ENCODE measurements at regions not wholly inside any gene's neighbourhood (a gene's known extent, or its start where the extent isn't known, plus 50 kb on each side); places are given as distances from the start of the nearest gene placed in this dataset.

DNA sequence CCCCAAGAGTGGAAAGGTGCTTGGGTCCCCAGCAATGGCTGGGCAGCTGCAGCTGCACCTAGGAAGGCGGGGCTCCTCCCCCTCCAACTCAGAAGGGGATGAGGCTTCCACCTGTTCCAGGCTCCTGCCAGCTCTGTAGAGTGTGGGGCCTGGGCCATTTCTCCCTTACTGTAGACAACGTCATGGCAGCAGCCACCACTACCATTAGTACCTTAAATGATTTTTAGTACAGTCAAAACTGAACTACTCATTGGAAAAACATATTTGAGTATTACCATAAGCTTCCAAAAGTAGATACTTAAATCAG lies 1274.2 kb upstream of the GBE1 start:
- H3K4me3 Mint-ChIP-seq = no peak overlapping the region
- no peak overlapping the region for H3K27ac Mint-ChIP-seq
- no peaks in the 10 kb centered on the region for H3K4me1 Mint-ChIP-seq
- no peaks in the 10 kb centered on the region for H3K9me3 Mint-ChIP-seq
- DNase-seq = no peak
- H3K27me3 Mint-ChIP-seq = no peaks in the 10 kb centered on the region
- no peaks in the 10 kb centered on the region for H3K36me3 Mint-ChIP-seq (ENCODE audit: low read depth)
- intact Hi-C loops (cut with micrococcal nuclease) = no loop called here

DNA sequence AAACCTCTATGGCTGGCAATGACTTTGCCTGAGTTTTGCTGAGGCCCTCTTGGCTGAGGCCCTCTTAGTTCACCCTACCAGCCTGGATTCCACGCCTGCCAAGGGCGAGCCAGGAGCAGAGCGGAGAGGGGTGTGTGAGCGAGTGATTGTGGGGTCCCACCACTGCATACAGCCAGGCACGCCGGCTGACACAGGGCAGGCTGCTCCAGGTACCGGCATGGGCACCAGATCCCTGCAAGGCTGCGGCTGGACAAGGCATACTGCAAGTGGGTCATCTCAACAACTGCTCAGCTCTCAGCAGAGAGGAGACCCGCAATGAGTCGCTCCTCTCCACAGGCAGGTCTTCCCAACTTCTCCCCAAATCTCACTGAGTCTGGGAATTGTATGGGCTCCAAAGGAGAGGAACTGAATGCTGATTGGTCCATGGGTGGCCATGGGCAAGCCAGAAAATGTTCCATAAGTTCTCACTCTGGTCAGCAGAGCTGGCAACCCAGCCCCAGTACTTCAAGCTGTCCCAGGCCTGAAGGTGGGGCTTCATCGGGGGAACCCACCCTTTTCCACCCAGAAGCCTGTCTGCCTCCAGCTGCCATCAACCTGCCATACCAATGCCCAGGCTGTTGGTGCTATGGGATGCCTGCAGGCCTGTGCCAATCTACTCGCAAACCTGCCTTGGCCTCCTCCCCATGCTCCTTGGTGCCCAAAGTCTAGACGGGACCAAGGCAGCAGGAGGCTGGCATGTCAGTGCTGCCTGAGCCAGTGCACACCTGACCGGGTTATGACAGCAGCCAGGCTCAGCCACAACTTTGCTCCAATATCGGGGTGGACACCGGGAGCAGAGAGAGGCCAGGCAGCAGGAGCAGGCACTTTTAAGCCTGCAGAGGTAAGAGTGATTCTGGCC lies 1273.6 kb upstream of the GBE1 start:
- no peaks in the 10 kb centered on the region for H3K9me3 Mint-ChIP-seq

DNA sequence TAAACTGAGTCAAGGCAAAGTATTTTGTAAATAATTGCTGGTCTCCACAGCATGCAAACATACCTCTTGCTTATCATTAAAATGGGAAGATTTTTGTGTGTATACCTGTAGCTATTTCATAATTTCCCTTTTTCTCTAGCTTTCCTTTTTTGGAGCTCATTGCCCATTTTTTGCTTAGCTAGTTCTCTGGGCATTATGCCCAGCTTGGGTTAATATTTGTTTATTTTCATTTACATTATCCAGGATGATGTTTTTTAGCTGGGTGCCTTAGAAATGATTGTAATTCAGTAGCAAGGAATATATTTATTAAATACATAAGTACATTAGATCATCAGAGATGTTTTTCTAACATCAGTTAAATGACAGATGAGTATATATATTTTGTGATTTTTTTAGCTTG lies 1271.7 kb upstream of the GBE1 start:
- H3K27me3 Mint-ChIP-seq = no peaks in the 10 kb centered on the region
- intact Hi-C loops (cut with micrococcal nuclease) = no loop called here
- no peak overlapping the region for H3K27ac Mint-ChIP-seq
- DNase-seq = no peak
- no peaks in the 10 kb centered on the region for H3K36me3 Mint-ChIP-seq (ENCODE audit: low read depth)
- H3K4me3 Mint-ChIP-seq = no peak overlapping the region
- no peaks in the 10 kb centered on the region for H3K9me3 Mint-ChIP-seq
- no peaks in the 10 kb centered on the region for H3K4me1 Mint-ChIP-seq

More for the DNA sequence above, 1273.6 kb upstream of the GBE1 start:
- no peaks in the 10 kb centered on the region for H3K4me1 Mint-ChIP-seq
- intact Hi-C loops (cut with micrococcal nuclease) = no loop called here
- H3K36me3 Mint-ChIP-seq (ENCODE audit: low read depth) = no peaks in the 10 kb centered on the region
- no peak overlapping the region for H3K4me3 Mint-ChIP-seq
- no peaks in the 10 kb centered on the region for H3K27me3 Mint-ChIP-seq
- no peak for DNase-seq
- no peak overlapping the region for H3K27ac Mint-ChIP-seq

DNA sequence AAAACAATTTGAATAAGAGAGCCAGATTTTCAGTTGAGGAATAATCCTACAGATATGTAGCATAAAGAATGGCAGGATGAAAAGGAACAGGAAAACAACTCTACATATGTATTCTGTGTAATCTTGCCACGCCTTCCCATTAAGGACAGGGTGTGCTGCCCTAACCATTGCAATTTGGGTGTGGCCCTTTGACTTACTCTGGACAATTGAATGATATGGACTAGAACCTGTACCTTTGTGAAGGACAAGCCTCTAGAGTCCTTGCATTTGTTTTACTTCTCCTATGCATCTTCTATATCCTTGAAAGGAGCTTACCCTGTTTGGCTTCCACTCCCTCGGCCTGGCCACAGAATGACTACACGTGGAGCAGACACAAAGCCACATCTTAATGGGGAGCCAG lies 1261.6 kb upstream of the GBE1 start:
- intact Hi-C loops (cut with micrococcal nuclease) = no loop called here
- no peak for DNase-seq
- Mint-ChIP-seq H3K4me1 (no peaks in the 10 kb centered on the region), H3K36me3 (ENCODE audit: low read depth) (no peaks in the 10 kb centered on the region), H3K27me3 (no peaks in the 10 kb centered on the region), H3K27ac (no peak overlapping the region), H3K4me3 (no peak overlapping the region), H3K9me3 (no peaks in the 10 kb centered on the region)

DNA sequence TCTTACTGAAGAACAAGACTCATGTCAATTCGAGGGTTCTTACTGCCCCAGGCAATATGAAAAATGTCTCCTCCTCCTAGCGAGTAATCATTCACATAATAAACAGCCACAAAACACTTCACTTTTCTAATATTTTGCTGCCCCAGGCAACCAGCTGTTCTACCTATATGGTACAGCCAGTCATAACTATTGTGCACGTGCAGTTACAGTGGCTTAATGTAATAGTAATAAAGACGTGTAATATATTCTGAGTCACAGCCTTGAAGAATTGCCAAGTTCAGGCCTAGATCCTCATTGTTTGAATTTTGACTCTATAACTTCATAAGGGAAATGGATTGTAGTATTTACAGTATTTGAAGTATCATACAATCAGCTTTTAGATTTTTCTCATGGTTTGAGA lies 1250.0 kb upstream of the GBE1 start:
- no peaks in the 10 kb centered on the region for H3K9me3 Mint-ChIP-seq
- no peak for DNase-seq
- no peaks in the 10 kb centered on the region for H3K36me3 Mint-ChIP-seq (ENCODE audit: low read depth)
- intact Hi-C loops (cut with micrococcal nuclease) = no loop called here
- H3K27me3 Mint-ChIP-seq = no peaks in the 10 kb centered on the region
- H3K27ac Mint-ChIP-seq = no peak overlapping the region
- H3K4me1 Mint-ChIP-seq = no peaks in the 10 kb centered on the region
- no peak overlapping the region for H3K4me3 Mint-ChIP-seq

DNA sequence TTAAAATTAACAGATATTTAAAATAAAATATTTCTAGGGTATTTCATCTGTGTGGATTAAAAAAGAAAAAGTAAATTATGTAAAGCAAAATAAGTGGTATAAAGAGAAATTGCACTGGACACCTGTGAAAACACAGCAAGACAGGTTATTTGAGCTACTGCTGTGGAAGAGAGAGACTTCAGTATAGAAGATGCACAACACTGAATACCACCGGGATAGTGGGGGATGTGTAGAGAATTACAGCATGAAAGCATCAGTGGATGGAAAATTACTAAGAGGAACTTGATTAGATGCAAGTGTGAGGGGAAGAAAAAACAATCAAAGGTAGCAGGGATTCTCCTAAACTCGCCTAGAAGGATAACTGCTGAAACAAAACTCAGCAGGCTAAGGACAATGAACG lies 1242.5 kb upstream of the GBE1 start:
- no peaks in the 10 kb centered on the region for H3K36me3 Mint-ChIP-seq (ENCODE audit: low read depth)
- H3K4me3 Mint-ChIP-seq = no peak overlapping the region
- H3K4me1 Mint-ChIP-seq = no peaks in the 10 kb centered on the region
- no peaks in the 10 kb centered on the region for H3K27me3 Mint-ChIP-seq
- intact Hi-C loops (cut with micrococcal nuclease) = no loop called here
- H3K9me3 Mint-ChIP-seq = no peaks in the 10 kb centered on the region
- no peak for DNase-seq
- H3K27ac Mint-ChIP-seq = no peak overlapping the region

DNA sequence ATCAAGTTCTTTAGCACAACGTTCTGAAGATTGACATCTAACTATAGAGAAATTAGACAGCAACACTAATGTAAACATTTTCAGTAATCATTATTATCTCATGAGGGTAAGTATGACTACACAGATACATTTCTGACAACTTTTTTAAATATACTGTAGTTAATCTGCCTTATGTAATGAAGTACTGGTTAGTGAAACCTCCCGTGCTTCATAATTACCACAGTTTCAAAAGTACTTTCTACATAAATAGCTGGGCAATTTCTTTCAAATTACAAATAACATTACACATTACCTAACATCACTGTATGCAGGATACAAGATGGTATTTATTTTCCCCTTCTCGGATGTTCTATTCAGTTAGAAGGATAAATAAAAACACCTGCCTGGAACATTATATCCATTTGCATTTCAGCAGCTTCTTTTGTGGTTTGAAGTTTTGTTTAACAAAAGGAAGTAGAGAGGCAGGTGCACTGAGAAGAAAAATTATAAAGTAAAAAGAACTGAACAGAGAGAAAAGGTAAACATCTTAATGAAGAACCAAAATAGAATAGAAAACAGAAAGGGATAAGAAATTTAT lies 1241.5 kb upstream of the GBE1 start:
- H3K4me1 Mint-ChIP-seq = no peaks in the 10 kb centered on the region
- DNase-seq = no peak
- intact Hi-C loops (cut with micrococcal nuclease) = no loop called here
- H3K36me3 Mint-ChIP-seq (ENCODE audit: low read depth) = no peaks in the 10 kb centered on the region
- H3K27me3 Mint-ChIP-seq = no peaks in the 10 kb centered on the region
- H3K9me3 Mint-ChIP-seq = no peaks in the 10 kb centered on the region
- H3K27ac Mint-ChIP-seq = no peak overlapping the region
- no peak overlapping the region for H3K4me3 Mint-ChIP-seq

DNA sequence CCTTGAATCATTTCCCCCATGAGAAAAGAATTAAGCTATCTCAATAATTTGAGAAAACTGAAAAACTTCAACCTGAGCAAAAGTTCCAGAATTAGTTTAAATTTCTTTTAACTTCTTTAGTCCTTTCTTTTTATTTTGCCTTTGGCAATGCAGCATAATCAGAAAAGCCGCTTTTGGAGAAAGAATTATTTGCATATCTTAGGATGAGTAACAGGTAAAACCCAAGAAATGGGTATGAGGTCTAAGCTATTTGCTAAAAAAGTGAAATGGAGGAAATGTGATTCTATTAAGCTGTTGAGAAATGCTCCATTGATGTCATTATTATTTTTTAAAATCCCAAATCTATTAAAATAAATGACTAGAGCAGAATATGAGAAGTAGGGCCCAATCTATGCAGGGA lies 1238.3 kb upstream of the GBE1 start:
- Mint-ChIP-seq H3K9me3 (peaks cover 12% of the 10 kb centered on the region), H3K27me3 (no peaks in the 10 kb centered on the region), H3K27ac (no peak overlapping the region), H3K36me3 (ENCODE audit: low read depth) (no peaks in the 10 kb centered on the region), H3K4me1 (no peaks in the 10 kb centered on the region), H3K4me3 (no peak overlapping the region)
- no peak for DNase-seq
- intact Hi-C loops (cut with micrococcal nuclease) = no loop called here

DNA sequence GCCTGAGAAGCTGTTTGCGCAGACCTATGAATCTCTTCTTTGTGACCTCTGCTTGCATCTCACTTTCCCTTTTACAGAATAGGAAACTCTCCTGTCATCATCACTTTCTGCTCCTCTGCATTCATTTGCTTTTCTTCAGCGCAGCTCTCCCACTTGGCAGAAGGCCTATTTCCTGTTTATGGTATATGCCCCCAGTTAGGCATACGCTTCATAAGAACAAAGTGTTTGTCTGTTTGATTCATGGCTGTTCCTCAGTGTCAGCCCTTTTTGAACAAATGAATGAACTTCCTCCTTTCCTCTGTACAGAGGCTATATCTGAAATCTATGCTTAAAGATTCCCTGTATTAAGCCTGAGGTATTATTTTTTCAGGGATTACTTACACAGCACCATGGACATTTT lies 1216.9 kb upstream of the GBE1 start:
- H3K27ac Mint-ChIP-seq = no peak overlapping the region
- no peaks in the 10 kb centered on the region for H3K4me1 Mint-ChIP-seq
- no peak for DNase-seq
- no peaks in the 10 kb centered on the region for H3K27me3 Mint-ChIP-seq
- intact Hi-C loops (cut with micrococcal nuclease) = no loop called here
- H3K36me3 Mint-ChIP-seq (ENCODE audit: low read depth) = no peaks in the 10 kb centered on the region
- peaks cover 4% of the 10 kb centered on the region for H3K9me3 Mint-ChIP-seq
- no peak overlapping the region for H3K4me3 Mint-ChIP-seq

DNA sequence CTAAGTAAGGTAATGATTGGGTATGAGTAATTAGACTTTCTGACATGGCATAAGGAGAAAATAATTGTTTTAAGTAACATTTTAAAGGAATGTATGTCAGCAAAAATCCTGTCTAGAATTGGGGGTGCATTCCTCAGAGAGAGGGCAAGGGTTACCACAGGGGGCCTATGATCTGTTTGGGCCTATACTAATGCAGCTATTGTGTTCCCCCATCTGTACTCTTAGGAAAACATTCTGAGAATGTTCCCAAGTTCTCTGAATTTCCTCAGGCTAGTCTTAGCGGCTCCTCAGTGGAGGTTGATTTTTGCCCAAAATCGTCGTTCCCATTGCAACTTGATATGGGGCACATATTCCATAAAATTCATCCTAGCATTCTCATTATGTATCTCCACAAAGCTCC lies 1216.4 kb upstream of the GBE1 start:
- Mint-ChIP-seq H3K27ac (no peak overlapping the region), H3K27me3 (no peaks in the 10 kb centered on the region), H3K9me3 (peaks cover 4% of the 10 kb centered on the region), H3K4me3 (no peak overlapping the region), H3K36me3 (ENCODE audit: low read depth) (no peaks in the 10 kb centered on the region), H3K4me1 (no peaks in the 10 kb centered on the region)
- intact Hi-C loops (cut with micrococcal nuclease) = no loop called here
- no peak for DNase-seq

DNA sequence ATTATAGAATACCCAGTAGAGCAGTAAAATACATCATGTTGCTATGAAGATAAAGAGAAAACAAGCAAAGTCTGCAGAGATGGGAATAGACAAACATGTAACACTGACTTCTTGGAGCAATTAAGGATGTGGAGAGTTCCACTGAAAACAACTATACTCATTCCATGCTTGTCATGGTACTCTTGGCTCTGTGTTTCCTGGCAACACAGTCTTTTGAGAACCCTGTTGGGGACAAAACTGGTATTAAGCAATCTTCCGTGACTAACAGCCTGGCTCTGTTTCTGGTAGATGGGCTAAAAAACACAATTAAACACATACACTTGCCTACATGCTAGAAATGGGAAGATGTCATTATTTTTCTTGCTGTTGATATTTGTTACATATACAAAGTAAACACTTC lies 1212.3 kb upstream of the GBE1 start:
- peaks cover 7% of the 10 kb centered on the region for H3K9me3 Mint-ChIP-seq
- intact Hi-C loops (cut with micrococcal nuclease) = no loop called here
- H3K27ac Mint-ChIP-seq = no peak overlapping the region
- H3K4me3 Mint-ChIP-seq = no peak overlapping the region
- no peaks in the 10 kb centered on the region for H3K4me1 Mint-ChIP-seq
- no peaks in the 10 kb centered on the region for H3K27me3 Mint-ChIP-seq
- no peaks in the 10 kb centered on the region for H3K36me3 Mint-ChIP-seq (ENCODE audit: low read depth)
- DNase-seq = no peak

DNA sequence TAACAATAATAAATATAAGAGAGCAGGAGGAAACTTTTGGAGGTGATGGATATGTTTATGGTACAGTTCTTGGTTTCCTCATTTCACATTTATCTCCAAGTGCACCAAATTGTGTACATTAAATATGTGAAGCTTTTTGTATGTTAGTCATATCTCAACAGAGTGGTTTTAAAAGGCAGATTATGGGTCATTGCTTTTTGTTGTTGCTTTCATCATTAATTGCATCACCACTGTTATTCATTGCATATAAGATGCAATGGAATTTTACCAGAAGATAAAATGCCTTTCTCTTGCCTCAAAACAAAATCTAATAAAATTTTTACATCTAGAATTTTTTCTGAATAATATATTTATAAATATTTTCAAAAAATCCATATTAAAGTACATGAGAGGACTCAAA lies 1198.9 kb upstream of the GBE1 start:
- Mint-ChIP-seq H3K9me3 (no peaks in the 10 kb centered on the region), H3K4me3 (no peak overlapping the region), H3K27me3 (no peaks in the 10 kb centered on the region), H3K27ac (no peak overlapping the region), H3K36me3 (ENCODE audit: low read depth) (no peaks in the 10 kb centered on the region), H3K4me1 (no peaks in the 10 kb centered on the region)
- no peak for DNase-seq
- intact Hi-C loops (cut with micrococcal nuclease) = no loop called here

DNA sequence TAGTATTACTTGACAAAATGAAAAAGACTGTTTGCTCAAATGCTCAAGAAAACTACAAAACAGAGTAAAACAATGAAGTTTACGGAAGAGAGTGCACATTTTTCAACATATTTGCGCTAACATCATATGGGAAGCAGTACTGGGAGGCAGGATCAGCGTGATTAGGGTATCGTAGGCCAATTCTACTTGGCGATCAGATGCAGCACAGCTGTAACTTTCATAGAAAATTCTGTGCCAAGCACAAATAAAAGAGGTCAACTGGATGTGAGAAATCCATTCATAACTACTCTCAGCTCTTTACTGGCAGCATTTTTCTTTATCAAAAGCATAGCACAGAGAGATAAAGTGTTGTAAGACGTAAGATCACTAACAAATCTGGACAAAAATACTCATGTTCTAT lies 1196.3 kb upstream of the GBE1 start:
- Mint-ChIP-seq H3K4me3 (no peak overlapping the region), H3K27me3 (no peaks in the 10 kb centered on the region), H3K36me3 (ENCODE audit: low read depth) (no peaks in the 10 kb centered on the region), H3K27ac (no peak overlapping the region), H3K4me1 (no peaks in the 10 kb centered on the region), H3K9me3 (peaks cover 5% of the 10 kb centered on the region)
- intact Hi-C loops (cut with micrococcal nuclease) = no loop called here
- no peak for DNase-seq

DNA sequence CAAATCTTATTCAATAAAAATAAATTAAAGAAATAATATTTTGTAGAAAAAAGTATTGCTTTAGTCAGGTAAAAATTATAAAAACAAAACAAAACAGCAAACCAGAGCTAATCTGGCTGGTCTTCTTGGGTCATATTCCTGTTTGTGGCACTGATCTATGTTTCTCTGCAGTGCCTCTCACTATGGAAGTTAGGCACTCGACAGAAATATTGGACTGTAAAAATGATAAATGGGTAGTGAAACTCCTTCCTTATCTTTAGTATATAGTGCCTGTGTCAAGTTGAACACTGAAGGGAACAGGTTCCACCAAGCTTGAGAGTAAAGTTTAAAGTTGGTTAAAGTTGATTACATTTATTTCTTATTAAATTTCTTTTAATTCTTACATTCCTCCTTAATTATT lies 1195.6 kb upstream of the GBE1 start:
- Mint-ChIP-seq H3K9me3 (peaks cover 5% of the 10 kb centered on the region), H3K27ac (no peak overlapping the region), H3K4me1 (no peaks in the 10 kb centered on the region), H3K36me3 (ENCODE audit: low read depth) (no peaks in the 10 kb centered on the region), H3K27me3 (no peaks in the 10 kb centered on the region), H3K4me3 (no peak overlapping the region)
- no peak for DNase-seq
- intact Hi-C loops (cut with micrococcal nuclease) = no loop called here

DNA sequence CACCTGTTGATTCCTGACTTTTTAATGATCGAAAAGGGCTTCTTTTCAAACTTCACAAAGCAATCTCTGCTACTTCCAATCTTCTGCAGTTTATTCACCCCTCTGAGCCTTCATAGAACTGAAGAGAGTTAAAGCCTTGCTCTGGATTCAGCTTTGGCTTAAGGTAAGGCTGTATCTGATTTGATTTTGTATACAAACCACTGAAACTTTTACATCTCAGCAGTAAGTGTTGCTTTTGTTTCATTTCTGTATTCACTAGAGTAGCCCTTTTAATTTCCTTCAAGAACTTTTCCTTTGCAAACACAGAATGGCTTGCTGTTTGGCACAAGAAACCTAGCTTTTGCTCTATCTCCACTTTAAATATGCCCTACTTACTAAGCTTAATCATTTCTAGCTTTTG lies 1193.0 kb upstream of the GBE1 start:
- no peaks in the 10 kb centered on the region for H3K36me3 Mint-ChIP-seq (ENCODE audit: low read depth)
- peaks cover 5% of the 10 kb centered on the region for H3K9me3 Mint-ChIP-seq
- H3K27me3 Mint-ChIP-seq = no peaks in the 10 kb centered on the region
- H3K4me1 Mint-ChIP-seq = no peaks in the 10 kb centered on the region
- intact Hi-C loops (cut with micrococcal nuclease) = no loop called here
- DNase-seq = no peak
- no peak overlapping the region for H3K27ac Mint-ChIP-seq
- no peak overlapping the region for H3K4me3 Mint-ChIP-seq
